Endodermal cell (in vitro differentiated cells): ENCODE measurements at regions not wholly inside any gene's neighbourhood (a gene's known extent, or its start where the extent isn't known, plus 50 kb on each side); places are given as distances from the start of the nearest gene placed in this dataset.

Experiments
- DNase-seq: peaks from one replicate; pipeline ENCODE4 v3.0.0-alpha.2; 2017
- H3K27ac ChIP-seq: 2 replicates; pipeline ENCODE4 v1.5.1; 2013; ENCODE audit warnings: mild to moderate bottlenecking, low read depth, low read length, moderate library complexity
- H3K27me3 ChIP-seq: 2 replicates; pipeline ENCODE4 v1.6.1; 2013; ENCODE audit warnings: mild to moderate bottlenecking, low read length, moderate library complexity; ENCODE audit not compliant: insufficient read depth, control insufficient read depth, poor library complexity, severe bottlenecking
- H3K36me3 ChIP-seq: 2 replicates; pipeline ENCODE4 v1.7.0; 2013; ENCODE audit warnings: mild to moderate bottlenecking, low read length, moderate library complexity; ENCODE audit not compliant: control insufficient read depth, insufficient read depth
- H3K4me1 ChIP-seq: one replicate; pipeline ENCODE4 v1.7.0; 2013; ENCODE audit warnings: low read length; ENCODE audit not compliant: control insufficient read depth, insufficient read depth
- H3K4me3 ChIP-seq: 2 replicates; pipeline ENCODE4 v1.5.1; 2013; ENCODE audit warnings: mild to moderate bottlenecking, low read length, moderate library complexity
- H3K9ac ChIP-seq: 2 replicates; pipeline ENCODE4 v1.6.1; 2013; ENCODE audit warnings: mild to moderate bottlenecking, low read length, moderate library complexity; ENCODE audit not compliant: poor library complexity, severe bottlenecking; ENCODE audit errors: extremely low read depth
- H3K9me3 ChIP-seq: 2 replicates; pipeline ENCODE4 v1.6.1; 2013; ENCODE audit warnings: mild to moderate bottlenecking, low read length, moderate library complexity; ENCODE audit not compliant: control insufficient read depth
- H3K27ac Mint-ChIP-seq: 2 replicates; pipeline ENCODE4 v1.8.0; 2020; ENCODE audit warnings: mixed read lengths
- H3K27me3 Mint-ChIP-seq: 2 replicates; pipeline ENCODE4 v1.8.0; 2021; ENCODE audit warnings: mild to moderate bottlenecking, mixed read lengths; ENCODE audit not compliant: insufficient read depth
- H3K36me3 Mint-ChIP-seq: 2 replicates; pipeline ENCODE4 v1.8.0; 2020; ENCODE audit warnings: low read depth, mixed read lengths
- H3K4me1 Mint-ChIP-seq: 2 replicates; pipeline ENCODE4 v1.8.0; 2020; ENCODE audit warnings: mixed read lengths
- H3K4me3 Mint-ChIP-seq: 2 replicates; pipeline ENCODE4 v1.8.0; 2020; ENCODE audit warnings: mild to moderate bottlenecking, moderate library complexity, mixed read lengths
- H3K9me3 Mint-ChIP-seq: 2 replicates; pipeline ENCODE4 v1.8.0; 2020; ENCODE audit warnings: mild to moderate bottlenecking, mixed read lengths
- WGBS, 2 experiments: methylation state at CpG; one replicate each; pipeline versions ENCODE4 v1.1.5 to v1.1.7; 2013; ENCODE audit warnings: missing lambda C conversion rate in 2 of 2, mixed read lengths in 1 of 2; ENCODE audit not compliant: insufficient coverage in 1 of 2, insufficient read length in 1 of 2; 5-methylcytosine and 5-hydroxymethylcytosine counted together
- TF ChIP-seq, protein P1 (sequence below): fragments of 200-600 bp; sonication (generic); conservative IDR thresholded peaks from 2 replicates; pipeline ENCODE4 v1.5.0; 2021; ENCODE audit warnings: antibody characterized with exemption, mild to moderate bottlenecking

GRCh38 chr1:238582816-238583215 is 692.1 kb upstream of the ZP4 start:
- H3K9me3 ChIP-seq: no peaks in the 10 kb centered on the region
- Mint-ChIP-seq H3K9me3 (no peaks in the 10 kb centered on the region), H3K4me1 (no peaks in the 10 kb centered on the region), H3K27ac (no peak overlapping the region), H3K4me3 (no peak overlapping the region), H3K27me3 (no peaks in the 10 kb centered on the region), H3K36me3 (no peaks in the 10 kb centered on the region)
- no peaks in the 10 kb centered on the region for H3K4me1 ChIP-seq
- H3K27me3 ChIP-seq: no peaks in the 10 kb centered on the region
- H3K4me3 ChIP-seq: no peak overlapping the region
- no peak for DNase-seq
- no peak overlapping the region for H3K9ac ChIP-seq
- WGBS, 2 experiments: 100% methylated on average over 2 to 3 of the region's 3 CpGs
- TF ChIP-seq, protein P1, sequence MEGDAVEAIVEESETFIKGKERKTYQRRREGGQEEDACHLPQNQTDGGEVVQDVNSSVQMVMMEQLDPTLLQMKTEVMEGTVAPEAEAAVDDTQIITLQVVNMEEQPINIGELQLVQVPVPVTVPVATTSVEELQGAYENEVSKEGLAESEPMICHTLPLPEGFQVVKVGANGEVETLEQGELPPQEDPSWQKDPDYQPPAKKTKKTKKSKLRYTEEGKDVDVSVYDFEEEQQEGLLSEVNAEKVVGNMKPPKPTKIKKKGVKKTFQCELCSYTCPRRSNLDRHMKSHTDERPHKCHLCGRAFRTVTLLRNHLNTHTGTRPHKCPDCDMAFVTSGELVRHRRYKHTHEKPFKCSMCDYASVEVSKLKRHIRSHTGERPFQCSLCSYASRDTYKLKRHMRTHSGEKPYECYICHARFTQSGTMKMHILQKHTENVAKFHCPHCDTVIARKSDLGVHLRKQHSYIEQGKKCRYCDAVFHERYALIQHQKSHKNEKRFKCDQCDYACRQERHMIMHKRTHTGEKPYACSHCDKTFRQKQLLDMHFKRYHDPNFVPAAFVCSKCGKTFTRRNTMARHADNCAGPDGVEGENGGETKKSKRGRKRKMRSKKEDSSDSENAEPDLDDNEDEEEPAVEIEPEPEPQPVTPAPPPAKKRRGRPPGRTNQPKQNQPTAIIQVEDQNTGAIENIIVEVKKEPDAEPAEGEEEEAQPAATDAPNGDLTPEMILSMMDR: no peak
- H3K27ac ChIP-seq: no peak overlapping the region
- H3K36me3 ChIP-seq: no peaks in the 10 kb centered on the region

DNA sequence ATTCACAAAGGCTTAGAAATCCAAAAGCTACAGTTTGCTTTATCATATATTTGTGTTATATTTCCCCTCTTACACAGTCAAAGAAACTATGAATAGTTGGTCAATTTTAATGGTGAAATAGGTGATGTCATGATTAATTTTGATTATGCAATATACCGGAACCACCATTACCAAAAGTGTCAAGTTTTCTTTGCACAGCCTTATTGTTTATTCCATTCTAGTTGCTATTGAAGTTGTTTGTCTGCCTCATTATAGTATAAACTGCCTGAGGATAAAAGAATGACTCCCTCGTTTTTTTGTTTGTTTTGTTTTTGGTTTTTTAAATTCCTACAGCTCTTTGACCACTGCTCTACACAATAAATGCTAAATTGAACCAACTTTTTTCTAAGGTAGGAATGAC is 690.6 kb upstream of the ZP4 start:
- H3K4me3 ChIP-seq: no peak overlapping the region
- H3K9ac ChIP-seq: no peak overlapping the region
- H3K4me3 Mint-ChIP-seq: no peak overlapping the region
- no peak overlapping the region for H3K27ac Mint-ChIP-seq
- no peaks in the 10 kb centered on the region for H3K27me3 Mint-ChIP-seq
- TF ChIP-seq, protein P1: no peak
- H3K9me3 Mint-ChIP-seq: no peaks in the 10 kb centered on the region
- H3K4me1 ChIP-seq: no peaks in the 10 kb centered on the region
- 88% methylated on average over 2 of the region's 2 CpGs; no CpG with 5 or more reads in 1 of the 2 experiments for WGBS, 2 experiments
- no peaks in the 10 kb centered on the region for H3K9me3 ChIP-seq
- DNase-seq: no peak
- no peaks in the 10 kb centered on the region for H3K27me3 ChIP-seq
- H3K36me3 ChIP-seq: no peaks in the 10 kb centered on the region
- H3K27ac ChIP-seq: no peak overlapping the region
- H3K4me1 Mint-ChIP-seq: no peaks in the 10 kb centered on the region
- no peaks in the 10 kb centered on the region for H3K36me3 Mint-ChIP-seq

GRCh38 chr1:238568735-238569134 is 678.0 kb upstream of the ZP4 start:
- Mint-ChIP-seq H3K36me3 (no peaks in the 10 kb centered on the region), H3K4me3 (no peak overlapping the region), H3K4me1 (no peaks in the 10 kb centered on the region), H3K27ac (no peak overlapping the region), H3K27me3 (no peaks in the 10 kb centered on the region), H3K9me3 (no peaks in the 10 kb centered on the region)
- no peaks in the 10 kb centered on the region for H3K36me3 ChIP-seq
- no peaks in the 10 kb centered on the region for H3K9me3 ChIP-seq
- no peak overlapping the region for H3K4me3 ChIP-seq
- no peak overlapping the region for H3K27ac ChIP-seq
- WGBS, 2 experiments: 98 to 100% methylated on average over 2 of the region's 2 CpGs
- no peaks in the 10 kb centered on the region for H3K27me3 ChIP-seq
- no peak for DNase-seq
- no peak overlapping the region for H3K9ac ChIP-seq
- H3K4me1 ChIP-seq: no peaks in the 10 kb centered on the region
- TF ChIP-seq, protein P1: no peak
